GM19463 (cell line): ENCODE measurements at regions not wholly inside any gene's neighbourhood (a gene's known extent, or its start where the extent isn't known, plus 50 kb on each side); places are given as distances from the start of the nearest gene placed in this dataset.

Source experiments
- ATAC-seq: cut with Tn5 transposase; IDR thresholded peaks from one replicate; pipeline ENCODE4 v1.9.1; 2021; ENCODE audit warnings: mild to moderate bottlenecking, moderate library complexity; ENCODE audit not compliant: unreplicated experiment

- ATAC-seq = no peak
Measured at GRCh38 chr2:65514555-65515195, 82.3 kb upstream of the SPRED2 start.

- no peak for ATAC-seq
Measured at GRCh38 chr2:65512783-65513182, 80.4 kb upstream of the SPRED2 start.

- ATAC-seq = no peak
Measured at GRCh38 chr2:65511306-65511705, 78.9 kb upstream of the SPRED2 start.

- ATAC-seq = no peak
Measured at GRCh38 chr2:65508225-65508624, 75.8 kb upstream of the SPRED2 start.

- ATAC-seq = no peak
Measured at GRCh38 chr2:65507102-65508069, 75.0 kb upstream of the SPRED2 start.

GRCh38 chr2:65504814-65505697, 72.7 kb upstream of the SPRED2 start:
- no peak for ATAC-seq

GRCh38 chr2:65504201-65504600, 71.8 kb upstream of the SPRED2 start:
- no peak for ATAC-seq

GRCh38 chr2:65503746-65504145, 71.3 kb upstream of the SPRED2 start:
- ATAC-seq = no peak

- ATAC-seq = no peak
Measured at GRCh38 chr2:65501836-65502235, 69.4 kb upstream of the SPRED2 start.

- ATAC-seq = no peak
Measured at GRCh38 chr2:65501074-65501473, 68.7 kb upstream of the SPRED2 start.

GRCh38 chr2:65500310-65501040, 68.1 kb upstream of the SPRED2 start:
- no peak for ATAC-seq

- no peak for ATAC-seq
Measured at GRCh38 chr2:65499216-65499615, 66.8 kb upstream of the SPRED2 start.

- ATAC-seq = no peak
Measured at GRCh38 chr2:65498396-65498795, 66.0 kb upstream of the SPRED2 start.

- no peak for ATAC-seq
Measured at GRCh38 chr2:65495251-65495877, 63.0 kb upstream of the SPRED2 start.

GRCh38 chr2:65494078-65494477, 61.7 kb upstream of the SPRED2 start:
- no peak for ATAC-seq

- ATAC-seq = no peak
Measured at GRCh38 chr2:65491381-65491905, 59.0 kb upstream of the SPRED2 start.

GRCh38 chr2:65490222-65490621, 57.8 kb upstream of the SPRED2 start:
- ATAC-seq = no peak

GRCh38 chr2:65489269-65489668, 56.9 kb upstream of the SPRED2 start:
- ATAC-seq = no peak

- no peak for ATAC-seq
Measured at GRCh38 chr2:65488527-65488926, 56.1 kb upstream of the SPRED2 start.

- ATAC-seq = no peak
Measured at GRCh38 chr2:65487404-65487803, 55.0 kb upstream of the SPRED2 start.
